B cell (primary cell): ENCODE measurements at regions not wholly inside any gene's neighbourhood (a gene's known extent, or its start where the extent isn't known, plus 50 kb on each side); places are given as distances from the start of the nearest gene placed in this dataset.

Source experiments
- ATAC-seq: fragments of 200-7000 bp; cut with Tn5 transposase; one replicate; pipeline ENCODE4 v1.10.0; 2021; ENCODE audit warnings: low read depth, mild to moderate bottlenecking, moderate number of reproducible peaks, moderate library complexity
- CTCF ChIA-PET: fragments of 350-600 bp; sonication (Branson Sonifier 250); formaldehyde crosslinking; loops from one replicate; lab custom pipeline; 2021; ENCODE audit warnings: antibody characterized with exemption, inconsistent platforms; lab: Charles Lee
- POLR2A ChIA-PET: fragments of 350-600 bp; sonication (Branson Sonifier 250); formaldehyde crosslinking; loops from one replicate; lab custom pipeline; 2021; ENCODE audit warnings: antibody characterized with exemption; lab: Charles Lee
- DNase-seq: peaks from one replicate; pipeline ENCODE4 v3.0.0; 2013
- H2AFZ ChIP-seq: 2 replicates; pipeline ENCODE4 v1.6.1; 2012; ENCODE audit warnings: mild to moderate bottlenecking, low read depth, low read length; ENCODE audit not compliant: insufficient read depth, poor library complexity, severe bottlenecking
- H3K27ac ChIP-seq, 2 donors: 1 replicate in 1 of 2; 2 replicates in 1 of 2; pipeline ENCODE4 v1.5.1; 2012 to 2013; ENCODE audit warnings: low read length in 2 of 2, mild to moderate bottlenecking in 2 of 2, moderate library complexity in 1 of 2
- H3K27me3 ChIP-seq, 4 experiments: fragments of 200-600 bp in 1 of 4; sonication (generic) in 1 of 4; replicated peaks in 1 of 4; 1 replicate in 2 of 4; 2 replicates in 2 of 4; pipeline versions ENCODE4 v1.6.1 to v1.7.0; 2013 to 2016; ENCODE audit warnings: low read length in 3 of 4, mild to moderate bottlenecking in 2 of 4, mixed read lengths in 1 of 4, moderate library complexity in 1 of 4; ENCODE audit not compliant: insufficient read depth in 4 of 4, control insufficient read depth in 3 of 4; ENCODE audit errors: control extremely low read depth in 1 of 4
- H3K36me3 ChIP-seq, 2 experiments: replicated peaks in 1 of 2; 1 replicate in 1 of 2; 2 replicates in 1 of 2; pipeline versions ENCODE4 v1.6.1 to v1.7.1; 2013; ENCODE audit warnings: low read length in 1 of 2; ENCODE audit not compliant: insufficient read depth in 2 of 2, control insufficient read depth in 1 of 2; ENCODE audit errors: control extremely low read depth in 1 of 2, extremely low read depth in 1 of 2
- H3K4me1 ChIP-seq, 2 donors: fragments of 200-600 bp in 1 of 2; sonication (generic) in 1 of 2; 1 replicate in 1 of 2; 2 replicates in 1 of 2; pipeline versions ENCODE4 v1.5.1 to v1.6.1; 2013 to 2017; ENCODE audit warnings: low read length in 2 of 2; ENCODE audit not compliant: control insufficient read depth in 2 of 2, insufficient read depth in 2 of 2
- H3K4me2 ChIP-seq: replicated peaks from 2 replicates; pipeline ENCODE3; 2012; ENCODE audit warnings: mild to moderate bottlenecking, low read depth, low read length; ENCODE audit not compliant: poor library complexity, severe bottlenecking
- H3K4me3 ChIP-seq, 5 experiments: fragments of 200-600 bp in 1 of 5; sonication (generic) in 1 of 5; 1 replicate in 3 of 5; 2 replicates in 2 of 5; pipeline versions ENCODE4 v1.5.1 to v1.7.0; 2011 to 2016; ENCODE audit warnings: low read length in 4 of 5, mild to moderate bottlenecking in 4 of 5, low read depth in 2 of 5, control low read depth in 1 of 5, moderate library complexity in 1 of 5; ENCODE audit not compliant: insufficient read depth in 1 of 5; ENCODE audit errors: control extremely low read depth in 1 of 5, extremely low read depth in 1 of 5
- H3K79me2 ChIP-seq: fragments of 200-600 bp; sonication (generic); one replicate; pipeline ENCODE4 v1.6.0; 2016; ENCODE audit warnings: low read length; ENCODE audit not compliant: control insufficient read depth, insufficient read depth
- H3K9ac ChIP-seq: fragments of 200-600 bp; sonication (generic); 2 replicates; pipeline ENCODE4 v1.6.1; 2017; ENCODE audit warnings: mild to moderate bottlenecking, low read length, moderate library complexity
- H3K9me3 ChIP-seq, 3 donors: one replicate each; pipeline versions ENCODE4 v1.6.1 to v1.7.1; 2013; ENCODE audit warnings: low read length in 2 of 3; ENCODE audit not compliant: control insufficient read depth in 2 of 3, insufficient read depth in 1 of 3; ENCODE audit errors: control extremely low read depth in 1 of 3
- H4K20me1 ChIP-seq: 2 replicates; pipeline ENCODE4 v1.6.0; 2012; ENCODE audit warnings: mild to moderate bottlenecking, low read length; ENCODE audit not compliant: insufficient read depth, control insufficient read depth, poor library complexity, severe bottlenecking
- H3K27ac Mint-ChIP-seq: one replicate; pipeline ENCODE4 v1.8.0; 2021; ENCODE audit warnings: mixed read lengths
- H3K27me3 Mint-ChIP-seq: one replicate; pipeline ENCODE4 v1.8.0; 2021; ENCODE audit warnings: mixed read lengths
- H3K4me1 Mint-ChIP-seq: one replicate; pipeline ENCODE4 v1.8.0; 2021; ENCODE audit warnings: mixed read lengths
- H3K4me3 Mint-ChIP-seq: one replicate; pipeline ENCODE4 v1.8.0; 2021; ENCODE audit warnings: mixed read lengths
- H3K9me3 Mint-ChIP-seq: one replicate; pipeline ENCODE4 v1.8.0; 2022; ENCODE audit warnings: mixed read lengths; ENCODE audit not compliant: insufficient read depth
- EZH2 ChIP-seq: IDR thresholded peaks from 2 replicates; pipeline ENCODE4 v1.6.1; 2012; ENCODE audit warnings: borderline replicate concordance, low read depth, mild to moderate bottlenecking, moderate library complexity, low read length; ENCODE audit not compliant: insufficient read depth, poor library complexity, severe bottlenecking
- WGBS: methylation state at CpG from one replicate; pipeline ENCODE4 v1.1.5; 2013; ENCODE audit warnings: missing lambda C conversion rate; ENCODE audit not compliant: insufficient coverage; 5-methylcytosine and 5-hydroxymethylcytosine counted together
- intact Hi-C: fragments of 100-400 bp; cut with micrococcal nuclease; formaldehyde crosslinking; loops from one replicate; pipeline ENCODE4 v1.10.0; 2022
- TF ChIP-seq, protein P1 (sequence below): fragments of 200-600 bp; IDR thresholded peaks from one replicate; pipeline ENCODE4 v1.8.0; 2022; ENCODE audit warnings: antibody characterized with exemption, mild to moderate bottlenecking

DNA sequence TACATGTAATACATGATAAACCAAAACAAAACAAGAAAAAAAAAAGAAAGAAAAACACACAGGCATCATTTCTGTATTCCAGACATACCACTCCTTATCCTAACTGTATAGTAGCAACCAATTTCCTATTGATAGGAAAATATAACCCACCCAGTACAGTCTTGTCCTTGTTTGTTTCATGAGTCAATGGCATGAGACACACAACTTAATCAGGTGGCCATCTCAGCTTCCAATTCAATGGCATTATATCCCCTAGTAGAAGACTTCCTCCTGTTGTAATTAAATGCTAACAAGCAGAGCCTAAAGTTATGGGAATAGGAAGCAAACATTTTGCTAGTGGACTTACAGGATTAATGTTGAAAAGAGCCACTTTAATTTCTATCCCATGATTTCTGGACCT lies 121.0 kb upstream of the NOL4 start:
- no peak for ATAC-seq
- Histone ChIP-seq H3K9me3 (peaks cover 0 to 4% (median 0%) of the 10 kb centered on the region in 3 donors), H3K4me1 (no peaks in the 10 kb centered on the region), H2AFZ (no peak overlapping the region), H3K9ac (no peak overlapping the region), H4K20me1 (no peaks in the 10 kb centered on the region), H3K4me3 (no peak overlapping the region), H3K27ac (no peak overlapping the region), H3K79me2 (no peaks in the 10 kb centered on the region), H3K36me3 (no peaks in the 10 kb centered on the region), H3K4me2 (no peak overlapping the region), H3K27me3 (no peaks in the 10 kb centered on the region)
- TF ChIP-seq, protein P1, sequence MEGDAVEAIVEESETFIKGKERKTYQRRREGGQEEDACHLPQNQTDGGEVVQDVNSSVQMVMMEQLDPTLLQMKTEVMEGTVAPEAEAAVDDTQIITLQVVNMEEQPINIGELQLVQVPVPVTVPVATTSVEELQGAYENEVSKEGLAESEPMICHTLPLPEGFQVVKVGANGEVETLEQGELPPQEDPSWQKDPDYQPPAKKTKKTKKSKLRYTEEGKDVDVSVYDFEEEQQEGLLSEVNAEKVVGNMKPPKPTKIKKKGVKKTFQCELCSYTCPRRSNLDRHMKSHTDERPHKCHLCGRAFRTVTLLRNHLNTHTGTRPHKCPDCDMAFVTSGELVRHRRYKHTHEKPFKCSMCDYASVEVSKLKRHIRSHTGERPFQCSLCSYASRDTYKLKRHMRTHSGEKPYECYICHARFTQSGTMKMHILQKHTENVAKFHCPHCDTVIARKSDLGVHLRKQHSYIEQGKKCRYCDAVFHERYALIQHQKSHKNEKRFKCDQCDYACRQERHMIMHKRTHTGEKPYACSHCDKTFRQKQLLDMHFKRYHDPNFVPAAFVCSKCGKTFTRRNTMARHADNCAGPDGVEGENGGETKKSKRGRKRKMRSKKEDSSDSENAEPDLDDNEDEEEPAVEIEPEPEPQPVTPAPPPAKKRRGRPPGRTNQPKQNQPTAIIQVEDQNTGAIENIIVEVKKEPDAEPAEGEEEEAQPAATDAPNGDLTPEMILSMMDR = no peak
- TF ChIP-seq EZH2 = no peak
- Mint-ChIP-seq H3K9me3 (no peaks in the 10 kb centered on the region), H3K4me1 (no peaks in the 10 kb centered on the region), H3K27ac (no peak overlapping the region), H3K4me3 (no peak overlapping the region), H3K27me3 (no peaks in the 10 kb centered on the region)
- no peak for DNase-seq
- ChIA-PET POLR2A (no interaction called here), CTCF (no interaction called here)
- intact Hi-C loops = no loop called here

DNA sequence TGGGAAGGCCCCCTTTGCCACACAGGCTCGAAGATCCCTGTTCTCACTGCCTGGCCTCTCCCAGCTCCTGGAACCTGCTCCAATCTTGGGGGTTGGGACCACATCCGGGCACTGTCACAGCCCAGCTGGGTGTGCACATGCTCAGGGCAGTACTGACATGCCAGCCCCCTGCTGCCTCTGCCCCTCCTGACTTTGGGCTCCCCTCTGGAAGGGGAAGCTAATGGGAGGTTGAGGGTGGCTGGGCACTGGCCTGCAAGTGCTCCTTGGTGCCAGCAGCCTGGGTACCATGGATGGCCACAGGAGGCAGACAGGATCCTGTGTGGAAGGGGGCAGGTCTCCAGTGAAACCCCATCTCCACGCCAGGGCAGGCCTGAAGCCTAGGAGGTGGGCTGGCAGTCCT lies 126.1 kb upstream of the NOL4 start:
- Mint-ChIP-seq H3K4me1 (no peaks in the 10 kb centered on the region), H3K27me3 (no peaks in the 10 kb centered on the region), H3K9me3 (no peaks in the 10 kb centered on the region), H3K4me3 (no peak overlapping the region), H3K27ac (no peak overlapping the region)
- no peaks in the 10 kb centered on the region for H3K79me2 ChIP-seq
- no peak overlapping the region for H2AFZ ChIP-seq
- 69% methylated on average over 3 of the region's 3 CpGs for WGBS
- no peaks in the 10 kb centered on the region for H4K20me1 ChIP-seq
- H3K4me2 ChIP-seq = no peak overlapping the region
- no peak for ATAC-seq
- H3K9ac ChIP-seq = no peak overlapping the region
- DNase-seq = no peak
- POLR2A ChIA-PET = no interaction called here
- H3K4me1 ChIP-seq = no peaks in the 10 kb centered on the region
- H3K4me3 ChIP-seq = no peak overlapping the region
- H3K27ac ChIP-seq = no peak overlapping the region
- H3K36me3 ChIP-seq = no peaks in the 10 kb centered on the region
- TF ChIP-seq, protein P1 = no peak
- no peak for TF ChIP-seq EZH2
- CTCF ChIA-PET = no interaction called here
- H3K9me3 ChIP-seq = peaks cover 0 to 9% (median 0%) of the 10 kb centered on the region in 3 donors
- H3K27me3 ChIP-seq = no peaks in the 10 kb centered on the region
- intact Hi-C loops = no loop called here
